ENCODE measurements at regions not wholly inside any gene's neighbourhood (a gene's known extent, or its start where the extent isn't known, plus 50 kb on each side); places are given as distances from the start of the nearest gene placed in this dataset.

- TF ChIP-seq ZBTB40 (IDR thresholded peaks at IDR 0.05; ENCODE audit: borderline replicate concordance), result no peak
- TF ChIP-seq EED (IDR thresholded peaks at IDR 0.05; ENCODE audit: low read depth), result no peak
- TF ChIP-seq CREM (IDR thresholded peaks at IDR 0.05; ENCODE audit: low read depth), result peak; percentile 66
- no peak for TF ChIP-seq PAX8 (IDR thresholded peaks at IDR 0.05)
- TF ChIP-seq TCF7 (IDR thresholded peaks at IDR 0.05; ENCODE audit: borderline replicate concordance), result no peak
- no peak for TF ChIP-seq POU2F2 (IDR thresholded peaks at IDR 0.05; ENCODE audit: borderline replicate concordance, low read depth, low read length)
- no peak for TF ChIP-seq CHD4 (IDR thresholded peaks at IDR 0.05)
- TF ChIP-seq NRF1 (conservative IDR thresholded peaks at IDR 0.05; ENCODE audit: low read depth, low read length), result no peak
- TF ChIP-seq ZBTB11 (CRISPR knock-in tag; IDR thresholded peaks at IDR 0.05), result no peak
- no peak for TF ChIP-seq ZNF622 (IDR thresholded peaks at IDR 0.05)
- TF ChIP-seq NR2C2 (IDR thresholded peaks at IDR 0.05; ENCODE audit: borderline replicate concordance, control insufficient read depth, insufficient read length, low read depth), result no peak
- TF ChIP-seq SKIL (IDR thresholded peaks at IDR 0.05; ENCODE audit: low read depth, poor library complexity, severe bottlenecking), result peak; percentile 78
- peak; percentile 93; the same call in 1 of the 2 replicates for TF ChIP-seq IRF4 (IDR thresholded peaks at IDR 0.05; ENCODE audit: low read depth, low read length)
- no peak for TF ChIP-seq RCOR1 (conservative IDR thresholded peaks at IDR 0.05; ENCODE audit: low read depth, low read length)
- TF ChIP-seq ZZZ3 (IDR thresholded peaks at IDR 0.05; ENCODE audit: control insufficient read depth, insufficient read length, low read depth), result no peak
- TF ChIP-seq BACH1 (IDR thresholded peaks at IDR 0.05; ENCODE audit: borderline replicate concordance), result peak; percentile 79; the same call in 1 of the 2 replicates
- no peak for TF ChIP-seq ATF3 (IDR thresholded peaks at IDR 0.05; ENCODE audit: borderline replicate concordance, extremely low read depth, low read depth, low read length)
- no peak for TF ChIP-seq PBX3 (IDR thresholded peaks at IDR 0.05; ENCODE audit: insufficient replicate concordance, low read depth, low read length)
Observed at GRCh38 chr6:138654715-138655634, 118.6 kb upstream of the CCDC28A start (continued).

All from GM12878 (cell line).